Stimulated activated CD4-positive, alpha-beta T cell treated with anti-CD3 and anti-CD28 coated beads, Interleukin-2, amount 100 ng/mL, for 24 hours (primary cell): ENCODE measurements at regions not wholly inside any gene's neighbourhood (a gene's known extent, or its start where the extent isn't known, plus 50 kb on each side); places are given as distances from the start of the nearest gene placed in this dataset.
A peak's percentile ranks its signal among the peaks of the same experiment; 100 is the strongest.

Source experiments
- DNase-seq, 2 donors: peaks; one replicate each; pipeline ENCODE4 v3.0.0-alpha.2; 2020

- DNase-seq = no peak
Measured at GRCh38 chr3:72295276-72295961, 510.5 kb upstream of the PROK2 start.

GRCh38 chr3:72290859-72291638 lies 506.1 kb upstream of the PROK2 start:
- DNase-seq = no peak

- no peak for DNase-seq
Measured at GRCh38 chr3:72289692-72290071, 504.7 kb upstream of the PROK2 start.

GRCh38 chr3:72288955-72289691 lies 504.2 kb upstream of the PROK2 start:
- DNase-seq = peak in 1 of 2 donors; percentile 16

- no peak for DNase-seq
Measured at GRCh38 chr3:72287956-72288355, 503.0 kb upstream of the PROK2 start.

GRCh38 chr3:72285502-72285901 lies 500.6 kb upstream of the PROK2 start:
- no peak for DNase-seq

- DNase-seq = no peak
Measured at GRCh38 chr3:72284471-72284870, 499.5 kb upstream of the PROK2 start.

- DNase-seq = no peak
Measured at GRCh38 chr3:72282918-72283317, 498.0 kb upstream of the PROK2 start.

- DNase-seq = no peak
Measured at GRCh38 chr3:72281551-72281950, 496.6 kb upstream of the PROK2 start.

GRCh38 chr3:72280876-72281275 lies 495.9 kb upstream of the PROK2 start:
- DNase-seq = no peak

GRCh38 chr3:72279631-72280041 lies 494.7 kb upstream of the PROK2 start:
- DNase-seq = no peak

- no peak for DNase-seq
Measured at GRCh38 chr3:72279068-72279604, 494.2 kb upstream of the PROK2 start.

GRCh38 chr3:72278349-72279067 lies 493.6 kb upstream of the PROK2 start:
- no peak for DNase-seq

- no peak for DNase-seq
Measured at GRCh38 chr3:72277710-72278109, 492.8 kb upstream of the PROK2 start.

- DNase-seq = no peak
Measured at GRCh38 chr3:72276806-72277205, 491.9 kb upstream of the PROK2 start.

GRCh38 chr3:72275331-72275751 lies 490.4 kb upstream of the PROK2 start:
- DNase-seq = no peak

- DNase-seq = no peak
Measured at GRCh38 chr3:72274493-72275330, 489.8 kb upstream of the PROK2 start.

- no peak for DNase-seq
Measured at GRCh38 chr3:72273615-72274014, 488.7 kb upstream of the PROK2 start.

- no peak for DNase-seq
Measured at GRCh38 chr3:72272356-72272755, 487.4 kb upstream of the PROK2 start.

GRCh38 chr3:72271923-72272322 lies 487.0 kb upstream of the PROK2 start:
- no peak for DNase-seq

- DNase-seq = no peak
Measured at GRCh38 chr3:72271216-72271615, 486.3 kb upstream of the PROK2 start.

- no peak for DNase-seq
Measured at GRCh38 chr3:72270730-72271129, 485.8 kb upstream of the PROK2 start.
